ENCODE measurements at regions not wholly inside any gene's neighbourhood (a gene's known extent, or its start where the extent isn't known, plus 50 kb on each side); places are given as distances from the start of the nearest gene placed in this dataset.

GRCh38 chr3:98688363-98688762, 74.8 kb upstream of the ST3GAL6 start:
- TF ChIP-seq CTCF (conservative IDR thresholded peaks at IDR 0.05) (no peak), EZH2 (IDR thresholded peaks at IDR 0.05; ENCODE audit: low read depth) (no peak)
